Lower leg skin (tissue), 4 donors: ENCODE measurements at regions not wholly inside any gene's neighbourhood (a gene's known extent, or its start where the extent isn't known, plus 50 kb on each side); places are given as distances from the start of the nearest gene placed in this dataset.

Experiments used
- DNase-seq, 2 donors: peaks; one replicate each; pipeline ENCODE4 v3.0.0-alpha.2; 2019; ENCODE audit warnings: low spot score in 2 of 2
- H3K4me3 ChIP-seq: fragments of 200-600 bp; sonication (generic); 2 replicates; pipeline ENCODE4 v1.5.1; 2017; ENCODE audit warnings: mild to moderate bottlenecking, low read depth; ENCODE audit not compliant: poor library complexity, severe bottlenecking
- CTCF ChIP-seq, 3 donors: fragments of 450-650 bp; IDR thresholded peaks; one replicate each; pipeline ENCODE4 v1.5.1; 2016; ENCODE audit warnings: antibody characterized with exemption in 3 of 3, mild to moderate bottlenecking in 3 of 3, moderate library complexity in 2 of 3
- POLR2A ChIP-seq, 2 donors: fragments of 450-650 bp; IDR thresholded peaks; one replicate each; pipeline ENCODE4 v1.6.1; 2016 to 2017; ENCODE audit warnings: antibody characterized with exemption in 2 of 2, mild to moderate bottlenecking in 1 of 2, moderate library complexity in 1 of 2
- WGBS, 2 donors: methylation state at CpG; one replicate each; pipeline ENCODE4 v1.1.5; 2018; 5-methylcytosine and 5-hydroxymethylcytosine counted together
- intact Hi-C: fragments of 100-400 bp; cut with DNase I; formaldehyde crosslinking; loops from one replicate; pipeline ENCODE4 v1.15.0; 2023; ENCODE audit warnings: low total_unique reads

GRCh38 chr13:99143904-99144303 lies 56.8 kb upstream of the UBAC2 start:
- WGBS, 2 donors: 86 to 93% methylated on average over 4 of the region's 4 CpGs
- intact Hi-C loops: no loop called here
- no peak overlapping the region for H3K4me3 ChIP-seq
- DNase-seq: no peak
- TF ChIP-seq CTCF (IDR thresholded peaks at IDR 0.05): no peak
- TF ChIP-seq POLR2A (IDR thresholded peaks at IDR 0.05): no peak

- no peak overlapping the region for H3K4me3 ChIP-seq
- intact Hi-C loops: no loop called here
- TF ChIP-seq POLR2A (IDR thresholded peaks at IDR 0.05): no peak
- TF ChIP-seq CTCF (IDR thresholded peaks at IDR 0.05): no peak
- 66 to 77% methylated on average over 6 of the region's 6 CpGs for WGBS, 2 donors
- DNase-seq: no peak
Observed at GRCh38 chr13:99144306-99144705, 56.3 kb upstream of the UBAC2 start.

GRCh38 chr13:99145461-99145860 lies 55.2 kb upstream of the UBAC2 start:
- H3K4me3 ChIP-seq: no peak overlapping the region
- intact Hi-C loops: no loop called here
- DNase-seq: no peak
- no peak for TF ChIP-seq POLR2A (IDR thresholded peaks at IDR 0.05)
- no peak for TF ChIP-seq CTCF (IDR thresholded peaks at IDR 0.05)
- 67 to 75% methylated on average over 4 of the region's 4 CpGs for WGBS, 2 donors

GRCh38 chr13:99150575-99151361 lies 49.9 kb upstream of the UBAC2 start:
- intact Hi-C loops: no loop called here
- no peak overlapping the region for H3K4me3 ChIP-seq
- WGBS, 2 donors: 33 to 50% methylated on average over 7 of the region's 7 CpGs
- no peak for DNase-seq
- TF ChIP-seq CTCF (IDR thresholded peaks at IDR 0.05) (no peak), POLR2A (IDR thresholded peaks at IDR 0.05) (no peak)
